NB4 (cell line): ENCODE measurements at regions not wholly inside any gene's neighbourhood (a gene's known extent, or its start where the extent isn't known, plus 50 kb on each side); places are given as distances from the start of the nearest gene placed in this dataset.

ENCODE experiments used
- POLR2A ChIP-seq: IDR thresholded peaks from 2 replicates; pipeline ENCODE4 v1.6.1; 2011; ENCODE audit warnings: mild to moderate bottlenecking; ENCODE audit not compliant: insufficient read length; ENCODE audit errors: extremely low read depth
- TF ChIP-seq, protein P1 (sequence below): IDR thresholded peaks from one replicate; pipeline ENCODE4 v1.5.1; 2012; ENCODE audit warnings: low read depth, low read length

DNA sequence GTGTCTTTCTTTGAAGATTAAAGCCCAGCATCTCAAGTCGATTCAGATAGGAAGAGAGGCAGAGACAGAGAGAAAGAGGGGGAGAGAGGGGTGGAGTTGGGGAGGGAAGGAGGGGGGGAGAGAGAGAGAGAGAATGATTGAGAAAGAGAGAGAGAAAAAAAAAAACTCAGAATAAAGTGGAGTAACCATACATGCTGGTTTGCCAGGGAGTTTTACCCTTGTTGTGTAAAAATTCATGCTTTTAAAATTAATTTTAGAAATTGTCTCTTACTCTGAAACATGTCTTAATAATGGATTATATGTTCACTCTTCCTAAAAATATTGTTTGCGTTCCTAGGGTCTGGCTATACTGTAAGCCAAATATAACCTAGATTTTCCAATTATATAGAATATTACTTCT, 908.5 kb downstream of the DSC3 start:
- no peak for TF ChIP-seq POLR2A
- TF ChIP-seq, protein P1, sequence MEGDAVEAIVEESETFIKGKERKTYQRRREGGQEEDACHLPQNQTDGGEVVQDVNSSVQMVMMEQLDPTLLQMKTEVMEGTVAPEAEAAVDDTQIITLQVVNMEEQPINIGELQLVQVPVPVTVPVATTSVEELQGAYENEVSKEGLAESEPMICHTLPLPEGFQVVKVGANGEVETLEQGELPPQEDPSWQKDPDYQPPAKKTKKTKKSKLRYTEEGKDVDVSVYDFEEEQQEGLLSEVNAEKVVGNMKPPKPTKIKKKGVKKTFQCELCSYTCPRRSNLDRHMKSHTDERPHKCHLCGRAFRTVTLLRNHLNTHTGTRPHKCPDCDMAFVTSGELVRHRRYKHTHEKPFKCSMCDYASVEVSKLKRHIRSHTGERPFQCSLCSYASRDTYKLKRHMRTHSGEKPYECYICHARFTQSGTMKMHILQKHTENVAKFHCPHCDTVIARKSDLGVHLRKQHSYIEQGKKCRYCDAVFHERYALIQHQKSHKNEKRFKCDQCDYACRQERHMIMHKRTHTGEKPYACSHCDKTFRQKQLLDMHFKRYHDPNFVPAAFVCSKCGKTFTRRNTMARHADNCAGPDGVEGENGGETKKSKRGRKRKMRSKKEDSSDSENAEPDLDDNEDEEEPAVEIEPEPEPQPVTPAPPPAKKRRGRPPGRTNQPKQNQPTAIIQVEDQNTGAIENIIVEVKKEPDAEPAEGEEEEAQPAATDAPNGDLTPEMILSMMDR: no peak
